AG09309 (cell line): ENCODE measurements at regions not wholly inside any gene's neighbourhood (a gene's known extent, or its start where the extent isn't known, plus 50 kb on each side); places are given as distances from the start of the nearest gene placed in this dataset.

Experiments
- DNase-seq: peaks from one replicate; pipeline ENCODE4 v3.0.0-alpha.2; 2010; ENCODE audit warnings: low read depth
- H3K4me3 ChIP-seq: 2 replicates; pipeline ENCODE4 v1.5.1; 2011; ENCODE audit warnings: mild to moderate bottlenecking, low read depth, low read length, moderate library complexity; ENCODE audit not compliant: control insufficient read depth
- CTCF ChIP-seq: IDR thresholded peaks from 2 replicates; pipeline ENCODE4 v1.5.1; 2011; ENCODE audit warnings: mild to moderate bottlenecking, low read depth, low read length, inconsistent platforms; ENCODE audit not compliant: insufficient read depth, control insufficient read depth; ENCODE audit errors: missing control alignments

- DNase-seq: no peak
- H3K4me3 ChIP-seq: no peak overlapping the region
- TF ChIP-seq CTCF: no peak
Measured at GRCh38 chr10:56763090-56763489, 402.0 kb upstream of the ZWINT start.

DNA sequence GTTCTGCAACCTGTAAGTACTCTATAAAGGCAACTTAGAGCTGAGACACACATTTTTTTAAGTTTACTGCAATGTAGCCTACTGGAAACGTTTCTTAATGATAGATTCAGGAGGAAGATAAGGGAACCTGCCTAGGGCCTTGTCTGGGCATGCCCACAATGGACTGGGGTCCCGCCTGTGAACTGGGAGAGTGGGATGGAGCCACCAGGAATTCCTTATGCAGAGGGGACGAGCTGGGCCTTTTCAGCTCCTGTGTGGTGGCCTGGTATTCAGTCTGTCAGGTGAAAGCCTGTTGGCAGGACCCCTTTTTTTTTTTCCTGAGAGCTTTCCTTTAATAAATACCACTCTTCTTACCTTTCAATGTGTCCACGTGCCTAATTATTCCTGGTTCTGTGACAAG lies 384.4 kb upstream of the ZWINT start:
- no peak for TF ChIP-seq CTCF
- H3K4me3 ChIP-seq: no peak overlapping the region
- DNase-seq: no peak

- H3K4me3 ChIP-seq: no peak overlapping the region
Measured at GRCh38 chr10:56728349-56728748, 367.3 kb upstream of the ZWINT start.

GRCh38 chr10:56722912-56723311 lies 361.9 kb upstream of the ZWINT start:
- H3K4me3 ChIP-seq: no peak overlapping the region
- no peak for DNase-seq
- no peak for TF ChIP-seq CTCF

More at GRCh38 chr10:56728349-56728748, 367.3 kb upstream of the ZWINT start:
- no peak for TF ChIP-seq CTCF
- DNase-seq: no peak

DNA sequence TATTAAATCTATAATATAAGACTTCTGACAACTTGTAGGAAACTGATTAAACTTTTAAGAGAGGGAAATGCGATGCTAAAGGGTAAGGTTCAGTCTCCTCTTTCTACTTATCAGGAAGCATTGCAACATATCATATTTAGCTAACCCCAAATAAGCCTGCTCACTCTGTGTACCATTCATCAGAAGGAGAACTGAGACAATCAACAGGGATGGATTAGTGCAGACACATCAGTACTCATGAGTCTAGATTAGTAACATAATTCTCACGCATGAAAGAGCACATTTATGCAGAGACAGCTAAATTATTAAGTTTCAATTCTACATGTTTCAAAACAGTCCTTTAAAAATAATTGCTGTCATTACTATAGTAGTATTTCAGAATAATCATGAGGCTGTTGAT lies 354.2 kb upstream of the ZWINT start:
- no peak overlapping the region for H3K4me3 ChIP-seq
- DNase-seq: no peak
- no peak for TF ChIP-seq CTCF

DNA sequence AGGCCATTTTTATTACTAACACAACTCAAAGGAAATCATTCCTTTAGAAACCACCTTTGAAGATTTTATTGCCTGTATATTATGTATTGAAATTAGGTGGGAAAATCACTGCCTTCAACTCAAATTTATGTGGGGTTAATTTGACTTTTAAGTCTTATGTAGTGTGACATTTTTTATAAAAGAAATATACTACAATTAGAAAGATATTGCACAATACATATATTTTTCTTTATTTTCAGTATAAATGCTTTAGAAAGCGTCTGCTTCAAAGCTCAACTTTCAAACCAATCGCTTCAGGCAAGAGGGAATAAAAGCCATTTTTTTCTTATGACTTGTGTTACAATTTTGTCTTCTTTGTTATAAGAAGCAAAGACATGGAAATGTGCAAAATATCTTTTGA lies 337.4 kb upstream of the ZWINT start:
- no peak for DNase-seq
- no peak for TF ChIP-seq CTCF
- no peak overlapping the region for H3K4me3 ChIP-seq

GRCh38 chr10:56679578-56679977 lies 318.5 kb upstream of the ZWINT start:
- DNase-seq: no peak
- TF ChIP-seq CTCF: no peak
- H3K4me3 ChIP-seq: no peak overlapping the region
